NCI-H82 treated with DMSO at 0.1 percent for 48 hours (cell line): ENCODE measurements at regions not wholly inside any gene's neighbourhood (a gene's known extent, or its start where the extent isn't known, plus 50 kb on each side); places are given as distances from the start of the nearest gene placed in this dataset.

ENCODE experiments used
- DNase-seq: peaks from one replicate; lab custom pipeline; 2025; ENCODE audit not compliant: unreplicated experiment; lab: John Stamatoyannopoulos, UW

- DNase-seq = no peak
These were observed 537.8 kb downstream of the SLITRK1 start for GRCh38 chr13:83344518-83344917.

- no peak for DNase-seq
These were observed 542.1 kb downstream of the SLITRK1 start for GRCh38 chr13:83340170-83340569.

DNA sequence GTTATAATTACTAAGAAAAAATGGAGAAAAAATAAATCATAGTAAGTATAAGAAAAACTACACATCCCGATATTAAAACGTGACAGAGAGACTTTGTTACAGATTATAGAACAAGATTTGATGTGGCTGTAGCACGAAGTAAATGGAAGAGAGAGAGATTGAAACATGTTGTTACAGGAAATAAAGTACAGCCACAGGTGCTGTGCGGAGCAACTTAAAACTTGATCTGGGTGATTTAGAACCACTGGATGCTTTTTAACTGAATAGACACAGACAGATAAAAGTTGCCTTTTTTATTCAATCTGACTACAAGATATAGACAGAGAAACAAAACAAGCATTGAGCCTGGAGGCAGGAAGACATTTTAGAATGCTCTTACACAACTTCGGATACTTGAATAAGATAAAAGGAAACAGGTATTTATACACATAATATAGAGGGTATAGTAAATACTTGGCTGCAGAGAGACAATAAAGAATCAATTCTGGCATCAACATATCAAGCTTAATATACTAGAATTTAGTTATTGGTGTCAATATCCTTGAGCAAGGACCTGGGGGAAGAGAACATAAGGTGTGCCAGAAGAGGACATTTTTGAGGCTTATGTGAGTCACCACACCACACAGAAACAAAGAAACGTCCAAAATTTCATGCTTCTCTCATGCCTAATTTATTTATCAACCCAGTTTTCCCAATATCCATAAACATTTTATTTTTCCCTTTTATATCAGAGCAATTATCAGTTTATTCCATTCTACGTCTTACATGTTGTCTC is 548.5 kb downstream of the SLITRK1 start:
- no peak for DNase-seq

GRCh38 chr13:83332751-83333150 is 549.5 kb downstream of the SLITRK1 start:
- no peak for DNase-seq

DNA sequence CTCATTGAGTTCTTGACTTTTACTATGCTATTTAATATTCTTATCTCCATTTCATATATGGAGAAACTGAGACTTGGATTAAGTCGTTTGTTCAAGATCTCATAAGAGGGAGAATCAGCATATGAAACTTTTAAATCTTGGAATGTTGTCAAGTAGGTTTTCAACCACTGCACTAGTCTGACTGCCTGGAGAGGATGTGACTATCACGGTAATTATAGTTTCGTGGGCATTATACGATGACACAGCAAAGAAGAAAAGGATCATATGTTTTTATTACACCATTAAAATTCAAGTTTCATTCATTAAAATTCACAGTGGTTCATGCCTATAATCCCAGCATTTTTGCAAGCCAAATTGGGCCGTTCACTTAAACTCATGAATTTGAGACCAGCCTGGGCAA is 555.2 kb downstream of the SLITRK1 start:
- no peak for DNase-seq

DNA sequence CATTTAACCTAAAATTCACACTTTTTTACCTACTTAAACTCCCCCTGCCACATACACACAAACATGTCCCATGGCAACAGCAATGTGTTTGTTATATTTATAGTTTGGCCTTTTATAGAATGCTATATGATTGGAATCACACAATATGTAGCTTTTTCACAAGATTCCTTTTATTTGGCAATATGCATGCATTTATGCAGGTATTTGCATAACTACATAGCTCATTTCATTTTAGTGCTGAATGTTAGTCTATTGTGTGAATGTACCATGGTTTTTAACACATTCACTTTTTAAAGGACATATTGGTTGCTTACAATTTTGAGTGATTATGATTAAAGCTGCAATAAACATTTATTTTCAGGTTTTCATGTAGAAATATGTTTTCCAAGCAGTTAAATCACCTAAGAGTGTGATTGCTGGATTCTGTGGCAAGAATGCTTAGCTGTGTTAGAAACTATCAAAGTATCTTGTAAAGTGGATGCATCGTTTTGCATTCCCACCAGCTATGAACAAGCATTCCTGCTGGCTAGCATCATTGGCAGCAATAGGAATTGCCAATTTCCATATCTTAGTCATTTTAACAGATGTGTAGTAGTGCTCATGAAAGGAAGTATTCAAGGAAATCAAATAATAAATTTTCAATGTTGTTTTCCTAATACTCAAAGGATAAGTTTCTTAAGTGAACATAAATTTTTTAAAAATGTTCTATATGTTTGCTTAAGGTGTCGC is 557.0 kb downstream of the SLITRK1 start:
- no peak for DNase-seq

DNA sequence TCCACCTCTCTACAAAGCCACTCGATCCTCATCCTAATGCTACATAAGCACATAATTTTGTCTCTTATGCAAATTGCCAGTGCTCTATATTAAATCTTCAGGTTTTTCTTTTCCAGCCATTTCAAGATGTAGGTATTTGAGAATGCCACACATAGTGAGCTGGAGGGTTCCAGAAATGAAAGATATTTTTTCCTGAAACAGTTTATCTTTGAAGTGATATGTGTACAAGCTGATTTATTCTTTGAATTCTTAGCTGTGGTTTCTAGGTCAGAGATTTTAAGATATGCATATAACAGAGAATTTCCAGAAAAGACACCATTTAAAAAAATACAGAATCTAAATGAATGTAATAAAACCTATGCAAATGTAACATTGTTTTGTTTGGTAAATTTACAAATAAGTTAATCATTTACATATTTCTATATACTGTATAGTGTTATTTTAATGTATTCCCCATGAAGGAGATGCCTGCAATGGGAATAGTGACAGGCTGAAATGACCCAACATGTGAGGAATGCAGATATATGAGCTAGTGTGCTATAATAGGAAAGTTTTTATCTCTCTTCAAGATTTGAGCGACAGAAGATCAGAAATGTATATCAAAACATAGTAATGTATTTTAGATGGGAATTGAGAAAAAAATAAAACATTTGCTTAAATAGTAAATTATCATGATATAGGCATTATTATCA is 570.2 kb downstream of the SLITRK1 start:
- DNase-seq = no peak

- no peak for DNase-seq
These were observed 583.7 kb downstream of the SLITRK1 start for GRCh38 chr13:83298617-83299016.

DNA sequence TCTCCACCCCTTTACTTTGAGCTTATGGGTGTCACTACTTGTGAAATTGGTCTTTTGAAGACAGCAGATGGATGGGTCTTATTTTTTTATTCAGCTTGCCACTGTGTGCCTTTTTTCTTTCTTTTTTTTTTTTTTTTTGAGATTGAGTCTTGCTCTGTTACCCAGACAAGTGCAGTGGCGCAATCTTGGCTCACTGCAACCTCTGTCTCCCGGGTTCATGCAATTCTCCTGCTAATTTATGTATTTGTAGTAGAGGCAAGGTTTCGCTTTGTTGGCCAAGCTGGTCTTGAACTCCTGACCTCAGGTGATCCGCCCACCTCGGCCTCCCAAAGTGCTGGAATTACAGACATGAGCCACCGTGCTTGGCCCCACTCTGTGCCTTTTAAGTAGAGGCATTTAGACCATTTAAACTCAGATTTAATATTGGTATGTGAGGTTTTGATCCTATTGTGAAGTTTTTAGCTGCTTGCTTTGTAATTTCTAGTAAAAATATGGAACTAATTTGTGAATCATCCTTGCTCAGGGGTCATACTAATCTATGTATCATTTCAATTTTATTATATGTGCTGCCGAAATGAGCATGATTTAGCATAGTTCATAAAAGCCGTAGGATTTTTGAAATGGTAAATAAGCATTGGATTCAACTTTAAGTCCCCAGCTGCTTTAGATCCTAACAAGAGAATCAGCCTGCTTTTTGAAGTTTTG is 584.5 kb downstream of the SLITRK1 start:
- DNase-seq = no peak

- DNase-seq = no peak
These were observed 586.6 kb downstream of the SLITRK1 start for GRCh38 chr13:83295686-83296085.

GRCh38 chr13:83286737-83287136 is 595.5 kb downstream of the SLITRK1 start:
- DNase-seq = no peak

GRCh38 chr13:83281654-83282053 is 600.6 kb downstream of the SLITRK1 start:
- DNase-seq = no peak

GRCh38 chr13:83274679-83275078 is 607.6 kb downstream of the SLITRK1 start:
- no peak for DNase-seq

GRCh38 chr13:83272652-83273240 is 609.5 kb downstream of the SLITRK1 start:
- DNase-seq = no peak

DNA sequence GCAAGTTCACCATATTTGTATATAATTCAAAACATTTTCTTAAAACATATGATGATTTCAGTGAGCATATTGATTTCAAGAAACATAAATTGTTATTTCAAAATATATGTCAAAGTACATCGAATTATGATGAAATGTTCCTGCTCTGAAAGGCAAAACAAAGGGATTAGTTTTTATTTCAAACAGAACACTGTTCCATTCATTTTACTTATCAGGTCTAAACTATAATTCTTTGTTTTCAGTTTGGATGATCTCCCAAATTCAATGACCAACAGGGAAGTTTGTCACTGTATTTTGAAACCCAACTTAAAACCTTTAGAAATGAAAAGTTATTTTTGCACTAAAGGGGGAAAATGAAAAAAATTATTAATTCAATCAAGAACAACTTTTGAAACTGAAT is 610.2 kb downstream of the SLITRK1 start:
- DNase-seq = no peak

GRCh38 chr13:83265279-83265678 is 617.0 kb downstream of the SLITRK1 start:
- DNase-seq = no peak

DNA sequence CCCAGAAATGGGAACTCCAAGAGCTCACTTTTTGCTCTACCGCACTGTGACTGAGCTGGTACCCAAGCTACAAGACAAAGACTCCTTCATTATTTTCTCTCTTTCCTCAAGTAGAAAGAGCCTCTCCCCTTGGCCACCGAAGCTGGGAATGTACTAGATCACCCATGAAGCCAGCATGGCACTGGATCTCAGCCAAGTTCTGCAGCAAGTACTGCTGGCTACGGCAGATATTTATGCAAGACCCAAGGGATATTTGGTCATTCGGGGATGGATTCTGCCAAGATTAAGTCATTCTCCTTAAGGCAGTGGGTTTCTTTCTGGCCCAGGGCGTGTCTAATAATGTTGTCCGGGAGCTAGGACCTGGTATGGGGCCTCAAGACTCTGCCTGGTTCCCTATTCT is 633.5 kb downstream of the SLITRK1 start:
- DNase-seq = no peak

DNA sequence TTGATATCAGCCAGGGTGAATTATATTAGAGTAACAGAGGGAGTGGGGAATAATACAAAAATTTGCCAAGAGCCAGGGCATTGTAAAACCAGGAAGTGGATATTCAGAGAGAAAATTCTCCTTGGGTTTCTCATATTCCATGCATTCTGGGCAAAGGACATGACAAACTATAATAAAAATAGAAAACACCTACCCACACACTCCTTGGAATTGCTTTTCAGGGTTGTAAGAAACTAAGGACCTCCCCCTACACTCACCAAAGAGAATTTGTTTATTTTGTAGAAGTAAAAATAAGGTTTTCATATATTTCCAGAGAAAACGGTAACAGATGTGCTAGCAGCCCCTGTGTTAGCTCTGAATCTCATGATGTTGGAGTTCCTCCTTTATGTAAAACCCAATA is 649.6 kb downstream of the SLITRK1 start:
- no peak for DNase-seq

DNA sequence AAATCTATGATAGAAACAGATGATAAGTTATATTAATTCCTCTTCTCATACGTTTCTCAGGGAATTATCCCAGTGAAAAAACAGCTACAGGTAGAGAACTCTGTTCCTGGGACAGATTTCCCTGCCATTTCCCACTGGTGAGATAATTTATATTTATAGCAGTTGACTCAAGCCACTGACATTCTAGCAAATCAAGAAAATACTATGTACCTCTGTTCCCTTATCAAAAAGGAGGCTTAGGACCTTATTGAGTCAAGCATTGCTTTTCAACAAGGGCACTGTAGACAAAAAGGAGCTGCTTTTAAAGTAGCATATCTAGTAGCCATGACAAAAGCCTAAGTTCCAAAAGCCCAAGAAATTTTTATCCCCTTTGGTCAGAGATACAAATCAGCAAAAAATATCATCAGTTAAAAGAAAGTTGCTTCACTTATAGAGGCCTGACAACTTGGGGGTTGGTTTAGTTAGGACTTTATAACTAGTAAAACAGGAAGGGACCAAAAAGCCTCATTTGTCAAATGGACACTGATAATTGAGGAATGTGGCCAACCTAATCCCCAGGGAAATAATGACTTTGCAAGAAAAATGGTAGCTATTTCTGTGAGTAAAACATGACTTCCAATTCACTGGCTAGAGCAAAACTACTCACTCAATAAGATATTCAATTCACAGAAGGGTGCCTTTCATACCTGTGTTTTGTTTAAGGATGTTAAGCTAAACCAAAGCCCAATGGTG is 652.5 kb downstream of the SLITRK1 start:
- DNase-seq = no peak

- DNase-seq = no peak
These were observed 658.7 kb downstream of the SLITRK1 start for GRCh38 chr13:83223546-83223945.
